HepG2 (cell line): ENCODE measurements at regions not wholly inside any gene's neighbourhood (a gene's known extent, or its start where the extent isn't known, plus 50 kb on each side); places are given as distances from the start of the nearest gene placed in this dataset.

Experiments
- ADNP ChIP-seq: sonication (generic); formaldehyde crosslinking; IDR thresholded peaks from 2 replicates; pipeline ENCODE4 v1.4.0; 2020; ENCODE audit warnings: missing genetic modification reagents
- ATM ChIP-seq: fragments of 450-650 bp; IDR thresholded peaks from 2 replicates; pipeline ENCODE4 v1.7.1; 2017; ENCODE audit warnings: mild to moderate bottlenecking, borderline replicate concordance
- EEA1 ChIP-seq: sonication (generic); formaldehyde crosslinking; IDR thresholded peaks from 2 replicates; pipeline ENCODE4 v1.5.1; 2020; ENCODE audit warnings: mild to moderate bottlenecking, missing genetic modification reagents, borderline replicate concordance
- ETV6 ChIP-seq: sonication (generic); formaldehyde crosslinking; conservative IDR thresholded peaks from 2 replicates; pipeline ENCODE4 v1.4.0; 2020; ENCODE audit warnings: missing genetic modification reagents
- FOSL2 ChIP-seq: sonication (generic); formaldehyde crosslinking; IDR thresholded peaks from 2 replicates; pipeline ENCODE4 v1.4.0; 2020; ENCODE audit warnings: missing genetic modification reagents
- JUN ChIP-seq: sonication (generic); formaldehyde crosslinking; IDR thresholded peaks from 2 replicates; pipeline ENCODE4 v1.4.0; 2020; ENCODE audit warnings: mild to moderate bottlenecking, missing genetic modification reagents
- KDM6A ChIP-seq: IDR thresholded peaks from 2 replicates; pipeline ENCODE4 v1.6.1; 2016; ENCODE audit warnings: low read depth
- MED13 ChIP-seq: sonication (generic); formaldehyde crosslinking; IDR thresholded peaks from 2 replicates; pipeline ENCODE4 v1.5.0; 2020; ENCODE audit warnings: missing genetic modification reagents
- MXI1 ChIP-seq: IDR thresholded peaks from 3 replicates; pipeline ENCODE4 v1.6.1; 2012; ENCODE audit warnings: low read depth, low read length, inconsistent platforms, borderline replicate concordance
- NR1H2 ChIP-seq: sonication (generic); formaldehyde crosslinking; IDR thresholded peaks from 2 replicates; pipeline ENCODE4 v1.8.1; 2022; ENCODE audit warnings: low read depth, missing genetic modification reagents, borderline replicate concordance
- RXRA ChIP-seq: sonication (generic); formaldehyde crosslinking; IDR thresholded peaks from 2 replicates; pipeline ENCODE4 v1.5.1; 2020; ENCODE audit warnings: missing genetic modification reagents
- SP4 ChIP-seq: sonication (generic); formaldehyde crosslinking; IDR thresholded peaks from 2 replicates; pipeline ENCODE4 v1.8.1; 2023; ENCODE audit warnings: mild to moderate bottlenecking, missing genetic modification reagents
- TAF1 ChIP-seq: sonication (generic); formaldehyde crosslinking; IDR thresholded peaks from 2 replicates; pipeline ENCODE4 v1.4.0; 2020; ENCODE audit warnings: missing genetic modification reagents
- TOE1 ChIP-seq: sonication (generic); formaldehyde crosslinking; IDR thresholded peaks from 2 replicates; pipeline ENCODE4 v1.4.0; 2020; ENCODE audit warnings: mild to moderate bottlenecking, missing genetic modification reagents
- YY1 ChIP-seq: IDR thresholded peaks from 2 replicates; pipeline ENCODE4 v1.6.1; 2011; ENCODE audit warnings: low read length, low read depth, moderate library complexity, mild to moderate bottlenecking; ENCODE audit not compliant: insufficient read depth, insufficient replicate concordance
- ZC3H13 ChIP-seq: sonication (generic); formaldehyde crosslinking; IDR thresholded peaks from 2 replicates; pipeline ENCODE4 v1.8.1; 2023; ENCODE audit warnings: mild to moderate bottlenecking, missing genetic modification reagents, moderate library complexity
- ZNF101 ChIP-seq: sonication (generic); formaldehyde crosslinking; IDR thresholded peaks from 2 replicates; pipeline ENCODE4 v1.4.0; 2020; ENCODE audit warnings: mild to moderate bottlenecking, low read depth, missing genetic modification reagents, borderline replicate concordance
- ZNF264 ChIP-seq: sonication (generic); formaldehyde crosslinking; IDR thresholded peaks from 2 replicates; pipeline ENCODE4 v1.4.0; 2020; ENCODE audit warnings: missing genetic modification reagents
- ZNF331 ChIP-seq: sonication (generic); formaldehyde crosslinking; IDR thresholded peaks from 2 replicates; pipeline ENCODE4 v1.4.0; 2020; ENCODE audit warnings: missing genetic modification reagents
- ZNF558 ChIP-seq: sonication (generic); formaldehyde crosslinking; IDR thresholded peaks from 2 replicates; pipeline ENCODE4 v1.9.0; 2022; ENCODE audit warnings: mild to moderate bottlenecking, missing genetic modification reagents, borderline replicate concordance
- ZNF562 ChIP-seq: sonication (generic); formaldehyde crosslinking; IDR thresholded peaks from 2 replicates; pipeline ENCODE4 v1.8.0; 2022; ENCODE audit warnings: missing genetic modification reagents, borderline replicate concordance
- ZNF788 ChIP-seq: sonication (generic); formaldehyde crosslinking; IDR thresholded peaks from 2 replicates; pipeline ENCODE4 v1.5.0; 2020; ENCODE audit warnings: mild to moderate bottlenecking, missing genetic modification reagents, borderline replicate concordance
- ZNF878 ChIP-seq: sonication (generic); formaldehyde crosslinking; IDR thresholded peaks from 2 replicates; pipeline ENCODE4 v1.8.1; 2023; ENCODE audit warnings: mild to moderate bottlenecking, missing genetic modification reagents, moderate library complexity
- TF ChIP-seq, protein P1 (sequence below): sonication (generic); formaldehyde crosslinking; IDR thresholded peaks from 2 replicates; pipeline ENCODE4 v1.5.0; 2020; ENCODE audit warnings: missing genetic modification reagents
- TF ChIP-seq, protein P2 (sequence below): sonication (generic); formaldehyde crosslinking; IDR thresholded peaks from 2 replicates; pipeline ENCODE4 v1.4.0; 2020; ENCODE audit warnings: missing genetic modification reagents
- TF ChIP-seq, protein P3 (sequence below): IDR thresholded peaks from 2 replicates; pipeline ENCODE4 v1.6.1; 2016
- TF ChIP-seq, protein P4 (sequence below): sonication (generic); formaldehyde crosslinking; IDR thresholded peaks from 2 replicates; pipeline ENCODE4 v1.4.0; 2020; ENCODE audit warnings: missing genetic modification reagents, mild to moderate bottlenecking, borderline replicate concordance
- TF ChIP-seq, protein P5 (sequence below): IDR thresholded peaks from 2 replicates; pipeline ENCODE4 v1.6.1; 2016; ENCODE audit warnings: mild to moderate bottlenecking

DNA sequence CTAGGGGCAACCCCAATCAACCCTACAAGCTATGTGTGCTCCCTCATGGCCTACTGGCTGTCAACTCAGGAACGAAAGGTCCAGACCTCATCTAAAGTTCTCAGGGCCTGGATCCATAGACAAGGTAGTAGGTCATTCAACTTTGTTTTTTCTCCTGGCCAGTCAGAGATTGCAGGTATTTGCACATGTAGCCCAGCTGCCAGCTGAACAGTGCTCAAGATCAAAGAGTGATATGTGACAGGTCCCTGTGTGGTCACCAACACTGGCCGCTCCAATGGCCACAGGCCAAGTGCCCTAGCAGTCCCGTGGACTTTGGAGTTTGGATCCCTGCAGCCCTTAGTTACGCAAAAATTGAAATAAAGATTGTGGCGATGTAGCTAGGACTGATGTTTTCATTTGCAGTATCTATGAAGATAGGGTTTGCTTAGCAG lies 60.6 kb upstream of the ATXN1 start (continued):
- TF ChIP-seq, protein P1, sequence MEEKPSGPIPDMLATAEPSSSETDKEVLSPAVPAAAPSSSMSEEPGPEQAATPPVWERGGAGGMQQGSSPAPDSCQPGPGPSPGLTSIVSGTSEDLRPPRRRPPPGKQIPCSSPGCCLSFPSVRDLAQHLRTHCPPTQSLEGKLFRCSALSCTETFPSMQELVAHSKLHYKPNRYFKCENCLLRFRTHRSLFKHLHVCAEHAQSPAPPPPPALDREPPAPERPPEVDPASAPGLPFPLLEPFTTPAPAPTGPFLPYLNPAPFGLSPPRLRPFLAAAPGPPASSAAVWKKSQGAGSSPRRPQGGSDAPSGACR (CRISPR knock-in tag) = peak; percentile 70; the same call in 1 of the 2 replicates
- TF ChIP-seq, protein P2, sequence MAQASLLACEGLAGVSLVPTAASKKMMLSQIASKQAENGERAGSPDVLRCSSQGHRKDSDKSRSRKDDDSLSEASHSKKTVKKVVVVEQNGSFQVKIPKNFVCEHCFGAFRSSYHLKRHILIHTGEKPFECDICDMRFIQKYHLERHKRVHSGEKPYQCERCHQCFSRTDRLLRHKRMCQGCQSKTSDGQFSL = no peak
- TF ChIP-seq RXRA (CRISPR knock-in tag) (peak; percentile 100), MXI1 (peak; percentile 95; the same call in 1 of the 3 replicates), FOSL2 (CRISPR knock-in tag) (peak; percentile 94), NR1H2 (CRISPR knock-in tag) (no peak), ADNP (CRISPR knock-in tag) (0 out of 2 replicates have a peak, but pooled peaks have one; percentile 35), SP4 (CRISPR knock-in tag) (peak; percentile 48; the same call in 1 of the 2 replicates), ZNF101 (no peak), ATM (no peak), MED13 (CRISPR knock-in tag) (peak; percentile 66; the same call in 1 of the 2 replicates), ZNF788 (CRISPR knock-in tag) (peak; percentile 96), EEA1 (CRISPR knock-in tag) (no peak), ZNF558 (CRISPR knock-in tag) (peak; percentile 69; the same call in 1 of the 2 replicates), ZNF264 (peak; percentile 98), ETV6 (CRISPR knock-in tag) (peak; percentile 93), TOE1 (peak; percentile 80), KDM6A (CRISPR knock-in tag) (peak; percentile 94), YY1 (peak; percentile 71), ZNF331 (CRISPR knock-in tag) (peak; percentile 99), JUN (peak; percentile 85), ZC3H13 (no peak), ZNF562 (CRISPR knock-in tag) (no peak), ZNF878 (peak; percentile 93), TAF1 (CRISPR knock-in tag) (no peak)
- TF ChIP-seq, protein P3, sequence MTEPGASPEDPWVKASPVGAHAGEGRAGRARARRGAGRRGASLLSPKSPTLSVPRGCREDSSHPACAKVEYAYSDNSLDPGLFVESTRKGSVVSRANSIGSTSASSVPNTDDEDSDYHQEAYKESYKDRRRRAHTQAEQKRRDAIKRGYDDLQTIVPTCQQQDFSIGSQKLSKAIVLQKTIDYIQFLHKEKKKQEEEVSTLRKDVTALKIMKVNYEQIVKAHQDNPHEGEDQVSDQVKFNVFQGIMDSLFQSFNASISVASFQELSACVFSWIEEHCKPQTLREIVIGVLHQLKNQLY = peak; percentile 97
- TF ChIP-seq, protein P4, sequence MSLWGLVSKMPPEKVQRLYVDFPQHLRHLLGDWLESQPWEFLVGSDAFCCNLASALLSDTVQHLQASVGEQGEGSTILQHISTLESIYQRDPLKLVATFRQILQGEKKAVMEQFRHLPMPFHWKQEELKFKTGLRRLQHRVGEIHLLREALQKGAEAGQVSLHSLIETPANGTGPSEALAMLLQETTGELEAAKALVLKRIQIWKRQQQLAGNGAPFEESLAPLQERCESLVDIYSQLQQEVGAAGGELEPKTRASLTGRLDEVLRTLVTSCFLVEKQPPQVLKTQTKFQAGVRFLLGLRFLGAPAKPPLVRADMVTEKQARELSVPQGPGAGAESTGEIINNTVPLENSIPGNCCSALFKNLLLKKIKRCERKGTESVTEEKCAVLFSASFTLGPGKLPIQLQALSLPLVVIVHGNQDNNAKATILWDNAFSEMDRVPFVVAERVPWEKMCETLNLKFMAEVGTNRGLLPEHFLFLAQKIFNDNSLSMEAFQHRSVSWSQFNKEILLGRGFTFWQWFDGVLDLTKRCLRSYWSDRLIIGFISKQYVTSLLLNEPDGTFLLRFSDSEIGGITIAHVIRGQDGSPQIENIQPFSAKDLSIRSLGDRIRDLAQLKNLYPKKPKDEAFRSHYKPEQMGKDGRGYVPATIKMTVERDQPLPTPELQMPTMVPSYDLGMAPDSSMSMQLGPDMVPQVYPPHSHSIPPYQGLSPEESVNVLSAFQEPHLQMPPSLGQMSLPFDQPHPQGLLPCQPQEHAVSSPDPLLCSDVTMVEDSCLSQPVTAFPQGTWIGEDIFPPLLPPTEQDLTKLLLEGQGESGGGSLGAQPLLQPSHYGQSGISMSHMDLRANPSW (CRISPR knock-in tag) = peak; percentile 95; the same call in 1 of the 2 replicates
- TF ChIP-seq, protein P5, sequence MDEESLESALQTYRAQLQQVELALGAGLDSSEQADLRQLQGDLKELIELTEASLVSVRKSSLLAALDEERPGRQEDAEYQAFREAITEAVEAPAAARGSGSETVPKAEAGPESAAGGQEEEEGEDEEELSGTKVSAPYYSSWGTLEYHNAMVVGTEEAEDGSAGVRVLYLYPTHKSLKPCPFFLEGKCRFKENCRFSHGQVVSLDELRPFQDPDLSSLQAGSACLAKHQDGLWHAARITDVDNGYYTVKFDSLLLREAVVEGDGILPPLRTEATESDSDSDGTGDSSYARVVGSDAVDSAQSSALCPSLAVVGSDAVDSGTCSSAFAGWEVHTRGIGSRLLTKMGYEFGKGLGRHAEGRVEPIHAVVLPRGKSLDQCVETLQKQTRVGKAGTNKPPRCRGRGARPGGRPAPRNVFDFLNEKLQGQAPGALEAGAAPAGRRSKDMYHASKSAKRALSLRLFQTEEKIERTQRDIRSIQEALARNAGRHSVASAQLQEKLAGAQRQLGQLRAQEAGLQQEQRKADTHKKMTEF (CRISPR knock-in tag) = peak; percentile 100
